Astrocyte of the cerebellum (primary cell): ENCODE measurements at regions not wholly inside any gene's neighbourhood (a gene's known extent, or its start where the extent isn't known, plus 50 kb on each side); places are given as distances from the start of the nearest gene placed in this dataset.

Source experiments
- DNase-seq: peaks from one replicate; pipeline ENCODE4 v3.0.0-alpha.2; 2011; ENCODE audit warnings: low read depth
- H3K4me3 ChIP-seq: 2 replicates; pipeline ENCODE4 v1.5.1; 2011; ENCODE audit warnings: mild to moderate bottlenecking, low read depth, low read length, moderate library complexity
- CTCF ChIP-seq: IDR thresholded peaks from 2 replicates; pipeline ENCODE4 v1.5.1; 2012; ENCODE audit warnings: low read length, low read depth, moderate library complexity, mild to moderate bottlenecking; ENCODE audit errors: missing control alignments
- in situ Hi-C: cut with HindIII; loops from 2 replicates; pipeline ENCODE4 v1.10.0; 2017; ENCODE audit warnings: low sequenced_read_pairs

- in situ Hi-C loops, result no loop called here
- H3K4me3 ChIP-seq, result no peak overlapping the region
- DNase-seq, result no peak
- TF ChIP-seq CTCF, result no peak
Observed at GRCh38 chr13:82565201-82565600, 1317.1 kb downstream of the SLITRK1 start.

- DNase-seq, result no peak
- TF ChIP-seq CTCF, result no peak
- in situ Hi-C loops, result no loop called here
- H3K4me3 ChIP-seq, result no peak overlapping the region
Observed at GRCh38 chr13:82560889-82561288, 1321.4 kb downstream of the SLITRK1 start.

DNA sequence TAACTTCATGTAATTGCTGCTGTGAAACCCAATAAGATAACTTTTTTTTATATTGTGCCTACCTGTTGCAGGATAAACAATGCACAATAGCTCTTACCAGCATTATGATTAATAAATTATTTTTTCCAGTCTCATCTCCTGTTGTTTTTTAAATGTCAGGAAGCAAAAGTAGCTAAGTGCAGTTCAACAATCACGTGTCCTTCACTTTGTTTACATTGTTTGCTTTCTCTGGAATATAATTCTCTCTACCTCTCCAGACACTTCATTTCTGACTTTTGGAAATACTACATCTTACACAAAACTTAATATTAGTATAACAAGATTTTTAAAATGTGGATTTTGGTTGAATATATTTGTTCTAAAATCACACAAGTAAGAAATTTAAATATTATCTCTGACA is 1359.4 kb downstream of the SLITRK1 start:
- in situ Hi-C loops, result no loop called here
- no peak for DNase-seq
- TF ChIP-seq CTCF, result no peak
- H3K4me3 ChIP-seq, result no peak overlapping the region

GRCh38 chr13:82506805-82507414 is 1375.4 kb downstream of the SLITRK1 start:
- no peak for TF ChIP-seq CTCF
- in situ Hi-C loops, result no loop called here

GRCh38 chr13:82501834-82502233 is 1380.4 kb downstream of the SLITRK1 start:
- no peak overlapping the region for H3K4me3 ChIP-seq
- in situ Hi-C loops, result no loop called here
- no peak for TF ChIP-seq CTCF
- no peak for DNase-seq

More at GRCh38 chr13:82506805-82507414, 1375.4 kb downstream of the SLITRK1 start:
- no peak for DNase-seq
- H3K4me3 ChIP-seq, result no peak overlapping the region

DNA sequence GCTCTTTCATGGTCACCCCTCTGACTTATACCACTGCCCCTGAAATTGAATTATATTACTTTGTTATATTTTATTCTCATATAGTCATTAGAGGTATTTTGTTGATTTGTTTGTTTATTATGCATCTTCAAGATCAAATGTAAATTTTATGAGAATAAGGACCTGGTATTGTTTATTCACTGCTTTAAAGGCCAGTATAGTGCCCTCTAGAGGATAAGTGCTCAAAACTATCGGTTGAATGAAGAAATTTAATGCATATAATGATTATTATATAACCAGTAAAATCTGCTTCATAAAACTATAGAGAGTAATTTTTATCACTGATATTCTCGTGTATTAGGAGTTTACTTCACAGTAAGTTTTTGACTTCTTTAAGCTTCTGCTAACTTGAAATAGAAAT is 1401.9 kb downstream of the SLITRK1 start:
- in situ Hi-C loops, result no loop called here
- no peak for DNase-seq

More for the DNA sequence above, 1401.9 kb downstream of the SLITRK1 start:
- no peak for TF ChIP-seq CTCF
- H3K4me3 ChIP-seq, result no peak overlapping the region
